ENCODE measurements at regions not wholly inside any gene's neighbourhood (a gene's known extent, or its start where the extent isn't known, plus 50 kb on each side); places are given as distances from the start of the nearest gene placed in this dataset.

DNA sequence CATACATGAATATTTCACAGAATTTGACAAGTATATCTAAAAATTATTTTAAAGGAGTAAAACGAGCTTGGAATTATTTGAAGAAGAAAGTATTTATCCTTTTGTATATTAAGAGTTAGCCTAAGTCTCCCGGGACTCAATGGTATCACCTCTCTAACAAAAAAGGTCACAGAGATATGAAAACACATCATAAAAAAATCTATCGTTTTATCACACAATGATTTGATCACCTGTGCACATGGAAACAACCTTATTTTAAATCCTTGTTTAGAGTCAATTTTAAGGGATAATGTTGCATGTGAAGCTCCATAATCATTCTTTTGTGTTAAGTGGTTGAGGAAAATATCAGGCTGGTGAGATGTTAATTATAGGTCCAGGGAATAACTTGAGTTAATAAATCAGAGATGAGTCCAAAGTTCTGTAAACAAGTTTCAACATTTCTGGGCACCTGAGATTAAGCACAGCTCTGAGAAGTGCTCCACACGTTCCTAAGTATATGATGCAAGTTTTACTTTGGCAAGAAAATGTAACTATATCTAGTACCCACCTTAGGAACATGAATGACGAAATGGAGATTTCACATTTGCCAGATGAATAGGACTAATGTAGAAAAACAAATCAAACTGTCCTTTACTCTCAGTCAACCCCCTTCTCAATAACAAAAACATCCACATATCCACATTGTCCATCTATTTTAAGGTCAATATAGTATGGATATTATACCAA lies 148.5 kb upstream of the AKR1E2 start:
- TF ChIP-seq, protein P1, sequence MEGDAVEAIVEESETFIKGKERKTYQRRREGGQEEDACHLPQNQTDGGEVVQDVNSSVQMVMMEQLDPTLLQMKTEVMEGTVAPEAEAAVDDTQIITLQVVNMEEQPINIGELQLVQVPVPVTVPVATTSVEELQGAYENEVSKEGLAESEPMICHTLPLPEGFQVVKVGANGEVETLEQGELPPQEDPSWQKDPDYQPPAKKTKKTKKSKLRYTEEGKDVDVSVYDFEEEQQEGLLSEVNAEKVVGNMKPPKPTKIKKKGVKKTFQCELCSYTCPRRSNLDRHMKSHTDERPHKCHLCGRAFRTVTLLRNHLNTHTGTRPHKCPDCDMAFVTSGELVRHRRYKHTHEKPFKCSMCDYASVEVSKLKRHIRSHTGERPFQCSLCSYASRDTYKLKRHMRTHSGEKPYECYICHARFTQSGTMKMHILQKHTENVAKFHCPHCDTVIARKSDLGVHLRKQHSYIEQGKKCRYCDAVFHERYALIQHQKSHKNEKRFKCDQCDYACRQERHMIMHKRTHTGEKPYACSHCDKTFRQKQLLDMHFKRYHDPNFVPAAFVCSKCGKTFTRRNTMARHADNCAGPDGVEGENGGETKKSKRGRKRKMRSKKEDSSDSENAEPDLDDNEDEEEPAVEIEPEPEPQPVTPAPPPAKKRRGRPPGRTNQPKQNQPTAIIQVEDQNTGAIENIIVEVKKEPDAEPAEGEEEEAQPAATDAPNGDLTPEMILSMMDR (IDR thresholded peaks at IDR 0.05 in 2 of 3, conservative IDR thresholded peaks at IDR 0.05 in 1 of 3; ENCODE audit: insufficient read depth in 2 of 3, low read depth in 1 of 3, low read length in 3 of 3), result no peak
- TF ChIP-seq ZNF395 (CRISPR knock-in tag; IDR thresholded peaks at IDR 0.05) (no peak), ZNF764 (CRISPR knock-in tag; IDR thresholded peaks at IDR 0.05; ENCODE audit: low read depth) (no peak), ZBTB8A (IDR thresholded peaks at IDR 0.05; ENCODE audit: partially characterized antibody) (no peak), NELFE (IDR thresholded peaks at IDR 0.05; ENCODE audit: insufficient read depth, insufficient read length) (no peak), U2AF2 (optimal IDR thresholded peaks at IDR 0.05; ENCODE audit: low read depth, low read length) (no peak), POLR2A (conservative IDR thresholded peaks at IDR 0.05) (no peak), ZZZ3 (IDR thresholded peaks at IDR 0.05) (no peak), TCF7L2 (IDR thresholded peaks at IDR 0.05; ENCODE audit: low read depth, low read length) (no peak), ZNF24 (IDR thresholded peaks at IDR 0.05) (no peak), ETV5 (CRISPR knock-in tag; IDR thresholded peaks at IDR 0.05; ENCODE audit: low read depth) (no peak), SRSF1 (IDR thresholded peaks at IDR 0.05; ENCODE audit: low read depth, low read length) (no peak)

Measured in K562 (cell line).